NCI-H2081 (cell line): ENCODE measurements at regions not wholly inside any gene's neighbourhood (a gene's known extent, or its start where the extent isn't known, plus 50 kb on each side); places are given as distances from the start of the nearest gene placed in this dataset.

Source experiments
- DNase-seq, 2 experiments: peaks; one replicate each; lab custom pipeline; 2025; lab: John Stamatoyannopoulos, UW

GRCh38 chr5:107808671-107809137, 138.0 kb upstream of the EFNA5 start:
- peak in 1 of 2 experiments; percentile 5 for DNase-seq

DNA sequence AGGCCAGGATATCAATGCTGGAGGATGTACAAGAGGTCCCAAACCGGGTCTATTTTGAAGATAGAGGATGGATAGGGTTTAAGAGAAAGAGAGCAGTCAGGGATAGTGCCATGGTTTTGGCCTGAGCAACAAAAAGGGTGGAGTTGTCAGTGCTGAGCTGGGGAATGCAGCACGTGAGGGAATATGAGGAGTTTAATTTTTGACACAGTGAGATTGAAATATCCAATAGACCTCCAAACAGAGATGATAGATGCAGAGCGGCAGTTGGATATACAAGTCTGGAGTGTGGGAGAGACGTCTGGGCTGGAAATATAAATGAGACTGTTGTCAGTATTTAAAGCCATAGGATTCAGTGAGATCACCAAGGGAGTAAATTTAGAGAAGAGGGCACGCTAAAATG, 136.7 kb upstream of the EFNA5 start:
- no peak for DNase-seq

- DNase-seq = no peak
These were observed 136.0 kb upstream of the EFNA5 start for GRCh38 chr5:107806705-107807104.

DNA sequence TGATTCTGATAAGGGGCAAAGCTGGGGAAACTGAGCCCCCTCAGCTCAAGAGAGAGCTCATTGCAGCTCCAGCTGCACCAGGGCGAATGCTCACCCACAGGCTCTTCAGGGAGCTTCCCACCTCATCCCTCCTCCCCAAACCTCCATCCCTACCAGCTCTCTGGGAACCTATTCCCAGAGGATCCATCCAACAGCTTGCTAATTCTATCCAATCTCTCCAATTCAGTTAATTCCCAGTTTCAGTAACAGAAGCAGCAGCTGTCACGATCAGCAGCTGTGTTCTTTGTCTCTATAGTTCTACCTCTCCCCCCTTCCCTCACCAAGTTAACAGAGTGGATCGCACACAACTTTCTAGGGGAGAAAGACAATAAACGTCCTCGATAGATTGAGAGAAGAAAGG, 135.5 kb upstream of the EFNA5 start:
- no peak for DNase-seq

DNA sequence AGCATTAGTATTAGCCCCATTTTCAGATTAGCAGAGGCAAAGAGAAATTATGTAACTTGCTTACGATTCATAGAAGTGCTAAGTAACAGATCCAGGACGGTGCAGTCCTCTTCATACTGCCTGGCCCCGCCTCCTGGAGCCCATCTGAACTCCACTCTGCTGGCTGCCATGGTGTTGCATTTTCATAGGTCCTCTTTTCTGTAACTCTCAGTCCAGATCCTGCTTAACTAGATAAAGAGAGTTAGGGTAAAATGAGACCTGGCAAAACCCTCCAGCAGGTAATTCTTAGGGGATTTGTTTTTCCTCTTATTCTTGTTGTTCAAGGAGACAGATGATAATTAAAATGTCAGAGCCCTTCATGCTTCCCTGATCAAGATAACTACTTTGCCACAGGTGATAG, 135.1 kb upstream of the EFNA5 start:
- peak in 1 of 2 experiments; percentile 18 for DNase-seq

DNA sequence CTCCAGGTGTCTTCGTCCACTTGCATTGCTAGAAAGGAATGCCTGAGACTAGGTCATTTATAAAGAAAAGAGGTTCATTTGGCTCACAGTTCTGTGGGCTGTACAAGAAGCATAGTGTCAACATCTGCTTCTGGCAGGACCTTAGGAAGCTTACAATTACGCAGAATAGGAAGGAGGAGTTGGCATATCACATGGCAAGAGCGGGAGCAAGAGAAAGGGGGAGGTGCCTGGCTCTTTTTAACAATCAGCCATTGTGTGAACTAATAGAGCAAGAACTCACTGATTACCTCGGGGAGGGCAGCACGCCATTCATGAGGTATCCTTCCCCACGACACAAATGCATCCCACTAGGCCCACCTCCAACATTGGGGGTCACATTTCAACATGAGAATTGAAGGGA, 134.4 kb upstream of the EFNA5 start:
- DNase-seq = no peak

GRCh38 chr5:107803728-107804127, 133.0 kb upstream of the EFNA5 start:
- no peak for DNase-seq

DNA sequence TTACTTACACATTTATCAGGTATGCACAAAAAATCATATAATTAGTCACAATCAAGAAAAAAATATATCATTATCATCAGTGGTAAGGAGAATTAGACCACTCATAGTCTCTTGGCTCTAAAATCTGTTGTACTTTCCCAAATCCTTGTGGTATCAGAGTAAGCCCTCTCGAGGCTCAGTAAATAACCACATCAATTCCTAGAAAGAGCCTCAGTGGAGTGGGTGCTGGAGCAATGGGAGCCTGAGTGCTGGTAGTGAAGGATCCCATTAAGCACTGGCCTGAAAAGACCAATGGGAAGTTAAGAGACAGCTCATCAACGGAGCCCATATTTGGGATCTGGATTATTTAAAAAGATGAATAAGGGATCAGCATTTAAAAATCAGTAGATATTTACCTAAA, 130.3 kb upstream of the EFNA5 start:
- DNase-seq = no peak

DNA sequence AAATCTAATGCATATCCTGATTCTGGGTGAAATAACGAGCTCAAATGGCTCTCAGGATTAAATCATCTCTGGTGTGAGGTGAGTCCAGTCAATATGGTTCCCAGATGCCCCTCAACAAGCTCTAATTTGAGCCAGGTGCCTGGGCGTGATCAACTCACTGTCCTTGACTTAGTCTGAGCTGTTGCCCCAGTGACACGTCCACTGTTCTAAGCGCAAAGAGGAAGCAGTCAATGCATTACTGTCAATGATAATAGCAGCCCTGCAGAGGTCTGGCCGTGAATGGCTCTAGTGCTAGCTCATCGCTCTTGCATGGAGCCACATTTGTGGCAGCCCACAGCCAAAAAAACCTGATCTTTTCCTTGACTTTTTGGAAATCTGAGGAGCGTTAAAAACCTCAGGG, 128.6 kb upstream of the EFNA5 start:
- DNase-seq = no peak

DNA sequence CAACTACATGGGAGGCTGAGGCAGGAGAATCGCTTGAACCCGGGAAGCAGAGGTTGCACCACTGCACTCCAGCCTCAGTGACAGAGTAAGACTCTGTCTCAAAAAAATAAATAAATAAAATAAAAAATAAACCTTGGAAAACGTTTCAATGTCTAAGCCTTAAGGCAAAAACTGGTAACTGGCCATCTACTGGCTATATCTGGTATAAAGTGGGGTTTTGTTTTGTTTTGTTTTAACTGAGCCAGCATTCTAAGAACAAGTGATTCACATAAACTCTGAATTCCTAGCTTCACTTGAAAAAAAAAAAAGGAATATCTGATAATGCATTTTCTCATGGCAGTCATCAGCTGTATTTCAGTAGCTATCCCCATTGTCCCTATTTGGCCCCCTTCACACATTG, 126.1 kb upstream of the EFNA5 start:
- no peak for DNase-seq

- no peak for DNase-seq
These were observed 124.0 kb upstream of the EFNA5 start for GRCh38 chr5:107794741-107795140.

GRCh38 chr5:107792940-107793339, 122.2 kb upstream of the EFNA5 start:
- DNase-seq = no peak

DNA sequence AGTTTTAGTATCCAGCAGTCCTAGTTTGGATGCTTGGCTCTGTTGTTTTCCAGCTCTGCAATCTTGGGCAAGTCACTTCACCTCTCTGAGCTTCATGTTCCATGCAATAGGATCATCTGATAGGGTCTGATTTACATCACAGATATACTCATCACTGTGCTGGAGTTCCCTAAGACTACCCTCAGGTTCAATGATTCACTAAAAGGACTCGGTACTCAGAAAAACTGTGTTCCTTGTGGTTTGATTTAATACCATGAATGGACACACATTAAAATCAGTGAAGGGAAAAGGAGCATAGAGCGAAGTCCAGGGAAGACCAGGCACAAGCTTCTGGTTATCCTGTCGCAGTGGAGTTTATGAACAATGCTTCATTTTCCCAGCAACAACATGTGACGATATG, 119.9 kb upstream of the EFNA5 start:
- no peak for DNase-seq

DNA sequence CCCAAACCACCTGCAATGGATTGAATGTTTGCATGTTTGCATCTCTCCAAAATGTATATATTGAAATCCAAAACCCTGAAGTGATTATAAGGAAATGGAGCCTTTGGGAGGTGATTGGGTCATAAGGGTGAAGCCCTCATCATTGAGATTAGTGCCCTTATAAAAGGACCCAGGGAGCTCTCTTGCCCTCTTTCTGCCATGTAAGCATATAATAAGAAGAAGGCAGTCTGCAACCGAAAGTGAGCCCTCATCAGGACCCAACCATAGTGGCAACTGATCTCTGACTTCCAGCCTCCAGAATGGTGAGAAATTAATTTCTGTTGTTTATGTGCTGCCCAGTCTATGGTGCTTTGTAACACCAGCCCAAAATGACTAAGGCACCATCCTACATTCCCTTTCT, 115.7 kb upstream of the EFNA5 start:
- no peak for DNase-seq

DNA sequence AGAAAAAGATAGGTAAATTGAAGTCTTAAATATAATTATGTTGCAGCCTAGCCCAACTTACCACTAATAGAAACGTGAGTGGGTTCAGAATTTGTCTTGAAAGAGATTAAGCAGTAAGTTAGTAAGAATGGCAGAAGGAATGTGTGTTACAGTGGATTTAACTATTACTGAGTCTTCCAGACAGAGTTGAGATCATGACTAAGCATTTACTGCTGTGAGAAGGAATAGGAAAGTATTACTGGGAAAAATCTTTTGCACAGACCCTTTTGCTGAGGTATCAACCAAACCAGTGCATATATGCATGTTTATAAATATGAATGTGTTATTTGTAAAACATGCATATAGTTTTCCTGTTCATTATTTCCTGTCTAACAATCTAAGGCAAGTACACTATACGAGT, 112.8 kb upstream of the EFNA5 start:
- DNase-seq = no peak

DNA sequence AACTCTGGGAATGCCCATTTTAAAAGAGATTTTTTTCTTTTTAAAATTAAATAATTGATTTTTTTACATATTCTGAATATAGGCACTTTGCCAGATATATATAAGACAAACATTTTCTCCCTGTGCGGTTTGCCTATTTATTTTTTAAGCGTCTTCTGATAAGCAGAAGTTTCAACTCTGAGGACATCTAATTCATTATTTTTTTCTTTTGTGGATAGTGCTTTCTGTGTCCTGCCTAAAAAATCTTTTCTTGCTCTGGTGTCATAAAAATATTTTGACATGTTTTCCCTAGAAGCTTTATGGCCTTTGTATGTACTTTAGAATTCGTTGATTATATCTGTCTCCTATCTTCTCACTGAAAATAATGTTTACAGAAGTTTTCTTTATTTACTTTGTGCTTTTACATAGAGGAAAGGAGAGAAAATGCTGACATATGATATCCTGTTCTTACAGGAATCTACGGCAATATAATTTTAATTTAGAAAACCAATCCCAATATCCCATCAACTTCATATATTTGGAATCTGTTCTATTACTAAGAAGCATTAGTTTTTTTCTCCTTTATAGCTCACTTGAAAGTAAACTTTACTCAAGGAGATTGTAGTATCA, 111.9 kb upstream of the EFNA5 start:
- DNase-seq = no peak

DNA sequence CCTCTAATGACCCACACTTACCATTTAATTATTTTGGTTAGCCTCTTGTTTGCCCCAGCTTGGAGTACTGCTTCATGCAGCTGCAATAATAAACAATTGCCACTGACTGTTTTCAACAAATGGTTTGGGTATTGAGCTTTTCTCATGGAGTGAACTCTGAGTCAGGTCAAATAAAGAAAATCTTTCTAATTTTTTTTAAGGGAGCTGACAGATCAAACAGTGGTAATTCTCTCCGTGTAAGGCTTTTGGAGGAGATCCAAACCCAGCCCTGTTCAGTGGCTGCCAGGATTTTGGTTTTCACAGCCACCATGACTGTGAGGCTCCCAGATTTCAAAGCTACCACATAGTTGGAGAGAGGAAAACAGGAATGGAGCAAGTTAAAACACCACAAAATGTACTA, 110.7 kb upstream of the EFNA5 start:
- peak; percentile 9 to 58 for DNase-seq

GRCh38 chr5:107779437-107779836, 108.7 kb upstream of the EFNA5 start:
- DNase-seq = no peak

- DNase-seq = no peak
These were observed 107.9 kb upstream of the EFNA5 start for GRCh38 chr5:107778647-107779046.

GRCh38 chr5:107776922-107777740, 106.4 kb upstream of the EFNA5 start:
- no peak for DNase-seq

GRCh38 chr5:107776506-107776905, 105.8 kb upstream of the EFNA5 start:
- DNase-seq = no peak

- no peak for DNase-seq
These were observed 103.6 kb upstream of the EFNA5 start for GRCh38 chr5:107774316-107774715.

DNA sequence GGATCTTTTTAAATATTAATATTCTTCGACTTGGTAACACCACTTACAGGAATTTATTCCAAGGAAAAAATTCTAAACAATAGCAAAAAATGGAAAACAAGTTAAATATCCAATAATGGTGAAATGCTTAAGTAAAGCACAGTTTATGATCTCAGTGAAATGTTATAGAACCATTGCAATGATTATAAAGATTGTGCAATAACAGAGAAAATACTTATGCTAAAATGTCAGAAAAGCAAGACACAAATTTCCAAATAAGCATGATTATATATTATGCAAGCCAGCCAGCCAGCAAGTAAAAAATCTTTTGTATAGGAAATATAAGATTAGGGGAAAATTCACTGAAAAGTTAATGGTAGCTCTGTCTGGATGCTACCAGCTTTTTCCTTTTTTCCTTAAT, 102.7 kb upstream of the EFNA5 start:
- DNase-seq = no peak
